NCI-H82 treated with DMSO at 0.1 percent for 48 hours (cell line): ENCODE measurements at regions not wholly inside any gene's neighbourhood (a gene's known extent, or its start where the extent isn't known, plus 50 kb on each side); places are given as distances from the start of the nearest gene placed in this dataset.

Experiments used
- DNase-seq: peaks from one replicate; lab custom pipeline; 2025; ENCODE audit not compliant: unreplicated experiment; lab: John Stamatoyannopoulos, UW

DNA sequence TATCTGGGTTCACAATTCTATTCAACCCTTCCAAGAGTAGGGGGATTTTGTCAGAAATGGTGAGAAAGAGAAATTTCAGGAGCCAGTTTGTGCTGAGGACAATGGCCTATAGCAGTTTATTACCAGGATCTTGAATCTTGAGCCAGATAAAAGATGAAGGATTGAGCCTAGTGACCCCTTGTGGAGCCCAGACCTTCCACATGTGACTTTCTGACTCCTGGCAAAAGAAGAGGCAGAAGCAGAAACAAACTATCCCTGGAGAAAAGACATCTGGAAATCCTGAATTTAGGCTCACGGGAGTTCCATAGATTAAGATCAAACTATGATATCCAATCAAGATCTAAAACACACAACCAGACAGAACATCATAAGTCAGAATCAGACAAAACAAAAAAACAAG, 60.9 kb upstream of the CHRM2 start:
- no peak for DNase-seq

DNA sequence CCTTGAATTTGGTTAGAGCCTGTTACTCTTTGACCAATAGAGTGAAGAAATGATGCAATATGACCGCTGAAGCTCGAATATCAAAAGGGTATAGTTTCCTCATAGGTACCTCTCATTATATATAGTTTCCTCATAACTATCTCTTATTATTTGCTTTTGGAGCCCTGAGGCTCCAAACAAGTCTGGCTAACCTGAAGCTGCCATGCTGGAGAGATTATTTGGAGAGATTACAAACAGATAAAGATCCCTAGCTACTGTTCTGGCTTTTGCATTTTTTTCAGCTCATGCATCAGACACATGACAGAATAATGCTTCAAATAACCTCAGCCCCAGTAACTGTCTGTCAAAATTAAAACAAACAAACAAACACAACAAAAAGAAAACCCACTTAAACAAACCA, 65.4 kb upstream of the CHRM2 start:
- no peak for DNase-seq

DNA sequence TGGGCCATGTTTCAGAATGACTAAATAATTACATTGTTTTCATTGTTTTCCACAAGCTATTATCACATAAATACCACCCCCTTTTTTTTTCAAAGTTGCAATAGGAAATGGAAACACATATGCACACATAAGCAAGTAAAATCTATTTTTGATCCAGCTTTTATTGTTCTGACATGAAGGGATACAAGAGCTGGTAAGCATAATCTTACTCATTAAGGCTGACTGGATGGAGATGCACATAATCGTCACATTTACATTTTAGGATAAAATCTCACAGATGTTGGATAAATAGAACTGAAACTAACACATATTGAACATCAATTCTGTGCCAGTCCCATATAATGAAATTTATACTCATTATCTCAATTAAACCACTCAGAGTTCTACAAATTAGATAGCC, 84.5 kb upstream of the CHRM2 start:
- DNase-seq, result no peak

DNA sequence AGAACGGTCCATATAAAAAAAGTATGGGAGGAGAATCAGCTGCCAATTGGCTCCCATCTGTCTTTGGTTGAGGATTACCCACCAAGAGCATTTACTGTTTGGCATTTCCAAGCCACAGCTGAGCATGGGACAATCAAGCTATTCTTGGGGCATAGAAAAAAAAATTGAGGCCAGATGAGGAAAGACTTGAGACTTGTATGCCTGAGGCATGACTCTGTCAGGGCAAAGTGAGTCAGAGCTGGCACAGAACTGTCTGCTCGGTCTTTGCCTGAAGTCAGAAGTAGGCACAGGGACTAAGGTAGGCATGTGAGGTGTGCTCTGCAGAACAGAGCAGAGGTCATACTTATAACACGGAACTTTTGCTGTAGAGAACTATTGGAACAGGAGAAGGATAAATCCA, 126.5 kb upstream of the CHRM2 start:
- no peak for DNase-seq

DNA sequence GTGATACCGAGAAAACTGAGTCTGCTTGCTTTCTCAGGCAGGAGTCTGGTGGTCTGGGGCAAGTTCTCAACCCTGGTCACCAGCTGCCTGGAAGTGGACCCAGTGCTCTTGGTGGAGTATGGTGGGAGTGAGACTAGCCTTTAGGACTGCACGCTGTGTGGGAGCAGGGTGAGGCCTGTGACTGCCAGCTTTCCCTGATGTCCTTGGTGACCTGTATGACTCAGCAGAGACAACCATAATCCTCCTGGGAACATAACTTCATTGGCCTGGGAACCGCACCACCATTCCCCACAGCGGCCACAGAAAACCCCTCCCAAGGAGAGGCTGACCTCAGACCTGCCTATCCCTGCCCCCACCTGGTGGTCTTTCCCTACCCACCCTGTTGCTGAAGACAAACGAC, 139.5 kb upstream of the CHRM2 start:
- DNase-seq, result no peak

DNA sequence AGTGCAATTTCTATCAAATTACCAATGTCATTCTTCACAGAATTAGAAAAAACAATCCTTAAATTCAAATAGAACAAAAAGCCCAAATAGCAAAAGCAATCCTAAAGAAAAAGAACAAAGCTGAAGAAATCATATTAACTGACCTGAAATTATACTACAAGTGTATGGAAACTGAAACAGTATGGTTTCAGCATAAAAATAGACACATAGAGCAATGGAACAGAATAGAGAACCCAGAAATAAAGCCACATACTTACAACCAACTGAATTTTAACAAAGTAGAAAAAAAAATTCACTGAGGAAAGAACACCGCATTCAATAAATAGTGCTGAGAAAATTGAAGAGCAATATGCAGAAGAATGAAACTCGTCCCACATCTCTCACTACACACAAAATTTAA, 142.0 kb upstream of the CHRM2 start:
- DNase-seq, result no peak

DNA sequence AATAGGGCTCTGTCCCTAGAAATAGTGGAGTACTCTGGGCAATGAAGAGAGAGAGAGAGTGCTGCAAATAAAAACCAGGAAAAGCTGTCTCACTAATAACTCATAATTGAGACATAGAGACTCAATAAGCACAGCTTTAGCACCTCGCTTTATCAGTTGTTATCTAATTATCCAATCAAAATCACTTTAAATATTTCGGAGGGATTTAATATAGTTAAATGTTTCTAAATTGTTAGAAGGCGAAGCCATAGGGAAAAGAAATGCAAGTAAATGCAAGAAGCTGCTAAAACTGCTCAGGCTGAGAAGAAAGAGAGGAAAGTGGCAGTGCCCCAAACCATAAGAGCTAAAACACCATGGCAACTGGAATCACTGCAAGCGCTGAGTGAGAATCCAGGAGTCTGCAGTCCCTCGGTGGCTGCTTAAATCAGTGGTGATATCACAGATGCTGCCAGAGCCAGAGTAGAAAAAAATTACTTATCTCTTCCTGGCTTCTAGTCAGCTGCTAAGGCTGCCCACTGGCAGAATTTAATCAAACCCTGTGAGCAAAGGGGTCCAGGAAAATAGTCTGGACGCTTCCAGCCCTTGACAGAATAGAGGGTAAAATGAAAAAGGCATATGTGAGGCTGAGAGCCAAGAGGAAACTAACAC, 150.4 kb upstream of the CHRM2 start:
- DNase-seq, result no peak

DNA sequence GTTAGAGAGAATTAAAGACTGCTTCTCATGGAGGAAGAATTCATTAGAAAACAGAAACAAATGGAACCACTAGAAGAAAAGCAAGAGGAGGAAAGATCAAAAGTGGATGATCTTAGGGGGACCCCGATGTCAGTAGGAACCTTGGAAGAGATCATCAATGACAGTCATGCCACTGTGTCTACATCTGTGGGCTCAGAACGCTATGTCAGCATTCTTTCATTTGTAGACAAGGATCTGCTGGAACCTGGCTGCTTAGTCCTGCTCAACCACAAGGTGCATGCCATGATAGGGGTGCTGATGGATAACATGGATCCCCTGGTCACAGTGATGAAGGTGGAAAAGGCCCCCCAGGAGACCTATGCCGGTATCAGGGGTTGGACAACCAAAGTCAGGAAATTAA, 154.4 kb upstream of the CHRM2 start:
- DNase-seq, result no peak

DNA sequence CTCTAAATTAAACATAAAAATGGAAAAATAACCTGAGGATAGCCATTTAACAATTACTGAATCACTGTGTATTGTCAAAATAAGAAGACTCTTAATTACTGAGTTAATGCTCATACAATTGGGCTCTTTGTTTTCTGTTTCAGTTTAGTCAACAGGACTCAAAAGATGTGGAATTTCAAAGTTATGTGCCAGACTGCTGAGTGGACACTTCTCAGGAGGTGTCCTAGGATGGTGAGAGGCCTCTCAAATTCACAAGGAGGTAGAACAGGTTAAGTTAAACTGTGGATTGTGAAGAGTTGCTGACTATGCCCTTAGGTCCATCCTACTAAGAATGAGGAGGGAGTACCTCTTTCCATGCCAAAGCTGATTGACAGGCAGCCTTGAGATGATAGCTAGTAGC, 157.7 kb upstream of the CHRM2 start:
- DNase-seq, result no peak

DNA sequence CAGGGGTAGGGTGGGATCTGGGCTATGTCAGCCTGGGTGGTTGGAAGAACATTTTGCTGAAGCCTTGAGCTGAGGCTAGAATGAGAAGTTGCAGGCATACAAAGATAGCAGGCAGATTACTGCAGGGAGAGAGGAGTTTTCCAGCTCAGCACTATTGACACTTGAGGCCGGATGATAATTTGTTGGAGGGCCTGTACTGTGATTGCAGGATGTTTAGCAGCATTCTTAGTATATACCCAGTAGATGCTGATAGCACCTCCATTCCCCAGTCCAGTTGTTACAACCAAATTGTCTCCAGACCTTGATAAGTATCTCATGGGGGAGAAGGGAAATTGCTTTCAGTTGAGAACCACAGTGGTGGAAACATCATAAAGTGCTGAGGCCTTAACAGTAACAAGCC, 158.6 kb upstream of the CHRM2 start:
- DNase-seq, result no peak

DNA sequence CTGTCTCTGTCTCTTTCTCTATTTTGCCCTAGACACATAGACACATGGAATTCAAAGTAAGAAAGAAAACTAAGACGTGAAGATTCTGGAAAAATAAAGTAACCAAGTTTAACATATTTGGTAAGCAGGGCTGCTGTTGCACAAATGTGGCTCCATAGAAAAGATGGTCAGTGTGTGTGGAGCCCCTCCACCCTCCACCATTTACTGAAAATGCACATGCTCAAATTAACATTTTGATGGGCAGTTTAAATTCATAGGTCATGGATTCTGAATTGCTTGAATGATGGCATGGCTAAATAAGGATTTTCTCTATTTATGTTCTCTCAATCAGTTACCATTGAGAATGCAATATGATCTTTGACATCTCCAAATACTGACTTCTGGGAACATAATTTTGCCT, 165.5 kb upstream of the CHRM2 start:
- DNase-seq, result no peak

DNA sequence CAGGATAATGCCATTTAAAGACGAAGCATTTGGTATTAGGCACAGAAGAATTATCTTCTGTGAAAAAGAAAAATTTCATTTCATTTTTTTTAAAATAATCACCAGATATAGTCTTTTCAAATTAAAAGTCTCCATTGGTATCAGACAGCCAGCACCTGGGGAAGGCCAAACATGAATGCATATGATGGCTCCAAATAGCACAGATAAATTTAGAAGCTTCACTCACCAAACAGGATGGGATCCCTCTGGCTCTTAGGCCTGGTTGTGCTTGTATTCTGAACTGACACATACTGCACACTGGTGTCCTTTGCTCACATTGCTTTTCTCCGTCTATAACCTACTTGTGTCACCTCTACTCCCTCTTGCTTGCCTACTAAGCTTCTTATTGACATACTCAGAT, 169.5 kb upstream of the CHRM2 start:
- DNase-seq, result no peak

DNA sequence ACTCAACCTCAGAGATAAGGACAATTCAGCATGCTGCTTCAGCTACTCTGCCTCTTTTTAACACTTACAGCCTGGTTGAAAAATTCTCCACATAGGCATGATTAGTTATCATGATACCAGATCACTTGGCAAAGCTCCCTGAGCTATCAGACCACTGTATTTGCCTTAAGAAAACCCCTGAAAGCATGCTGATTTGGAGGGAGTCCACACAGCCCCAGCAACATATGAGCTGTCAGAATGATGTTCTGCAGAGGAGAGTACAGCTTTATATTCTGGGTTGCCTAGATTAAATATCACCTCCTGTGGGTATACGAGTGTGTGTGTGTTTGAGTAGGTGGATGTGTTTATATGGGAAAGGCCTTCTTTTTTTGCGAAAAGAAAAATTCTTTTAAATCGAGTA, 170.2 kb upstream of the CHRM2 start:
- no peak for DNase-seq

DNA sequence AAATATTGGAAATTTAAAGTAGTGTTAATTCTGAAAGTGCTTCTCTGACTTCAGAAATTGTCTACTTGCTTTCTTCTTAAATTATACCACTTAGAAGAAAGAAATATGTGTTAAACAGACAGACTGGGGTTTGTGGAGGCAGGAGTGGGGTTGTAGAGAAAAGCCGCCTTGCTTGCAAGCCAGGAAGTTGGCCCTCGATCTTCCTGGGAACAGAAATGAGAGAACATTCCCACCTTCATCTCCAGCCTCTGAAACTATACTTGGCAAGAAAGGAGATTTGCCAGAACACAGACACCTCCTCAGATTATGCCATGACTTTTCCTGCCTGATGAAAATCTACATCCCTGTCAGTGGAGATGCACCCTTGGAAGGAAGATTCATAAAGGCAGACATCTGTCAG, 171.2 kb upstream of the CHRM2 start:
- DNase-seq, result no peak

DNA sequence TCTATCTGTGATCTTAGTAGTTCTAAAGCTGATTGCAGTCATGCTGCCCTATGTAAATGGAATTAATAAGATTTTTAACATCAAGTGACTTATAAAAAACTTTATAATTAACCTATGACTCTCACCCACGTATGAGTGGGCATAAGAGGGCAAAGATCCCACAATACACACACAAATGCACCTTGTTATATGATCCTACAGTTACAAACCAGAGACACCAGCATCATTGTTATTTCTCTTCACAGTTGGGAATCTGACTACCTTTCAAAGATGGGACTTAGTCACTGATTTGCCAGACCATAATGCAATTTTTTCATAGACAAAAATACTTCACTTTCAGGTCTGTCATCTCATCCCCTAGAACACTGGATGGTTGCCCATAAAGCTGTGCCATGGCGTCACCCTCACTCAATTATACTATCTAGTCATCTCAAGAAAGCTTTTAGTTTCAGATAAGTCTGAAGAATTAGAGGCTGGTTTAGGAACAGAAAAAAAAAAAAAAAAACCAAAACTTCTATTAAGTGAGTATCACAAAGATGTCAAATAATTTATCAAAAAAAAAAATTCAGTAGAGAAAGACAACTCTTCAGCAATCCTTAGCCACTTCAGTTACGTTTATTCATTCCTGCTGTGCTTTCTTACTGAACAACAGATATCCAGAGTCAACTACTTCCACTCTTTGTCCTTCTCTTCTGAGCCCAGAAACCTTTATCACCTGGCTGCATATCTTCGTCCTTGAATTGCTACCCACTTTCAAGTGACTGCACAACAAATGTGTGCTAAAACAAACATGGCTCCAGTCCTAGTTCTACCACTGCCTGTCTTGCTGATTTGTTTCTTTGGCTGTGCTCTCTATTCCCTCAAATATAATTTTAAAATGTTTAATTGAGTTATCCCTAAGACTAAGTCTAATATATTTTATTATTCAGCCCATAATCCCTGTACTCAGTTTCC, 175.0 kb upstream of the CHRM2 start:
- no peak for DNase-seq

DNA sequence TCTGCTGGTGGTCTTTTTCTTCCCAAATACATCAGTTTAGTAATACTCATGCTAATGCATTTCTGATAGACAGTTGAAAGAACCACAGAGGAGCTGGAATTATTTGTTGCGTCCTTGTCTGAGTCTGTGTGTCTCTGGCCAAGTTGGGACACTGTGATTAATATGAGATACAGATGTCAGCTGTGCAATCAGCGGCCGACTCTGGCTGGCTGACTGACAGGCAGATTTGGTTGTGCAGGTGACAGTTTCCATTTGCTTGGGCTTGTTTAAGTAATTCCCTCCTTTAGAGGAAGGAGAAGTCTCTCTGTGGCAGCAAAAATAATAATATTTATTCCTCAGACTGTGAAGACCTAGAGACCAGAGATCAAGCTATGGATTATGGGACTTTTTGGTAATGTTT, 176.2 kb upstream of the CHRM2 start:
- DNase-seq, result no peak

DNA sequence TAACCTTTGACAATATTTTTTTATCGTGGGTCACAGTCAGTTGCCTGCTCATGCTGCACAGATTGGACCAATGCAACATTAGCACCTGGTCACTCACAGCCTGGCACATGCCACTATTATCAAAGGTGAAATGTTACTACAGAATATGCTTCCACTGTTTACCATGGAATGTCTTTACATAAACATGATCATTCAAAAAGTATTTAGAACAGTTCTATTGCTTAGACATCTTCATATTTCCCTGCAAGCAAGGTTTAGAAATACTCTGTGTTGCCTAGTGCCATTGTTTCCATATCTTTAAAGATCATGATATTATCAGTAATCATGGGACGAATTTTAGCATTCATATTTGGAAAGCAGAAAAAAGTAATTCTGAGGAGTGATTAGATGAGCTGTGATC, 179.9 kb upstream of the CHRM2 start:
- DNase-seq, result no peak

DNA sequence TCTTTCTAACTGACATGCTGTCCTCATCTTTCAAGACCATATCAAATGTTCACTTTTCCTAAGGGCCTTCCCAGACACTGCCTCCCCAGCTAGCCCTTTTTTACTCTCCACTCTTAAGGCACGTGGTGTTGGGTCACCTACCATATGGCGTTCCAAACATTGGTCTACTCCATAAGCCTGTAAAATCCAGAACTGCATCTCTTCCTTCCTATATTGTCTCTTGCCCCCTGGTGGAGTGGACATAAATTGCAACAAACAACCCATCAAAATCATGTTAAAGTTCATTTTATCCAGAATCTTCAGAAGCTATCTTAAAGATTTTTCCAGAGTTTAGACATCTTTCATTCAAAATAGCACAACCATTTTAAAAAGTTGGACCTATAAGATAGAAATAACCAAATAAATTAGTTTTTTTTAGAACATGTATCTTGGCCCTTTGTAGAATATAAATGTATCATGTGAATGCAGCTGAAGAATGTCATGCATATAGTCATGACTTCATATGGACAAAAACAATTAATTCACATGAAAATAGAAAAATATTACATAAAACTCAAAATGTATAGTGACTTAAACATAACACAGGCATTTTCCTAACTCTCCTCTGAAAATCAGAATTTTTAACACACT, 180.6 kb upstream of the CHRM2 start:
- DNase-seq, result peak; percentile 17

DNA sequence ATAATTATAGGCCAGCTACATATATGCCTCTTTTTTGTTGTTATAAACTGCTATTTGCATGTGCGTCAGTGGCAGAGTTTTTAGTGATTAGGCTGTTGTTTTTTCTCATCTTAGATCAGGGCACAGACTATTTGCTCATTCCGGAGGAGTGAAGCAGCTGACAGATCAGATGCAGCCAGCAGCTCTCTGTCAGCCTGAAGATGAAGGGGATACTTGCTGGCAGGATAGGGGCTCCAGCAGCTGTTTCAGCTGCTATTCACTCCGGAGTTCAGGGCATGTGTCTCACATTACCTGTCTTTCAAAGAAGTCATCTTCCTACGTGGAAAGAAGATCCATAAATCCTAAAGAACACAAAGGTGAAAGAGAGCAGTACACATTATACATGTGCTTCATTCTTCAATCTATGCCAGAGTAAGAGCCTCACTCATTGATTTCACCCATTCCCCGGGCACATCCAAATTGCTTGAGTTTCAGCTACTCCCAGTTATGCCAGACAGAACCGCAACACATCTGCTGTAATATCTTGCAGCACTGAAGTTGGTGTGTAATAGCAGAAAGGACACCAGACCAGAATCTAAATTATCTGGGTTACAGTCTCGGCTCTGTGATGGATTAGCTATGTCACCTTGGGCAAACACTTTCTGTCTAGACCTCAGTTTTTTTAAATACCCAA, 182.8 kb upstream of the CHRM2 start:
- DNase-seq, result no peak

DNA sequence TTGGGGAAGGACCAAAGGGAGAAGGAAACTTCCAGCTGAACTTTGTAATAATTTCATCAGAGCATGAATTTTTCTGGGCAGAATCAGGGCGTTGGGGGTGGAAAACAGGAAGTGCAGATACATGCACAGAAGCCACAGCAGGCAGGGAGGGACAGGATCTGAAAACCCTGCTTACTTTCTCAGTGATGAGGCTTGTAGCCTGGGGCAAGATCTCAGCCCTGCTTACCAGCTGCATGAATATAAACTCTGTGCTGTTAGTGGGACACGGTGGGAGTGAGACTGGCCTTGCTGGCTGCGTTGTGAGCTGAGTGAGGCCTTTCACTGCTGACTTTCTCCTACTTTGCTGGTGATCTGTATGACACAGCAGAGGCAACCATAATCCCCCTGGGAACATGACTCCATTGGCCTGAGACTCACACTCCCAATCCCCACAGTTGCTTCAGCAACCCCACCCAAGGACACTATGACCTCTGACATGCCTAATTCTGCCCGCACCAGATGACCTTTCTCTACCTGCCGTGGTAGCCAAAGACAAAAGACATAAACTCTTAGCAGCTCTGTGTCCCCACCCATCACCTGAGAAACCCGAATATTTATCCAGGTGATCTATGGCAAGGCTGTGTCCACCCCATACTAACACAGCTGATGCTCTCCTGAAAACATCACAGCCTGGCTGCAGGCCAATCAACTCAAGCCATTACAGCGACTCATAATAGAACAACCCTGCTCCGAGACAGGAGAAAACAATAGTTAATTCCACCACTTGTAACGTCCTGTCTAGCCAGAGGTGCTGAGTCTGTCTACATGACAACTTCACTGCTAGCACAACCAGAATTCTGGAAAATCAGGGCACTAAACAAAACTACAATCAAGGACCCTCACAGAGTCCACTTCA, 190.7 kb upstream of the CHRM2 start:
- no peak for DNase-seq

DNA sequence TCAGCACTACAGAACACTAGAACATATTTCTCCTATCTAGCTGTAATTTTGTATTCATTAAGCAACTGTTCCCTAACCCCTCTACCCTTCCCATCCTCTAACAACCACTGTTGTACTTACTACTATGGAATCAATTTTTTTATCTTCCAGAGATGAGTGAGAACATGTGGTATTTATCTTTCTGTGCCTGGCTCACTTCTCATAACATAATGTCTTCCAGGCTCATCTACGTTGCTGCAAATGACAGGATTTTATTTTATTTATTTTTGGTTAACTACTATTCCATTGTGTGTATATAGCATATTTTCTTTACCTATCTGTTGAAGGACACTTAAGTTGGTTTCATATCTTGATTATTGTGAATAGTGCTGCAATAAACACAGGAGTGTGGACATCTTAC, 200.9 kb upstream of the CHRM2 start:
- DNase-seq, result no peak
